OCI-LY1 (cell line): ENCODE measurements at regions not wholly inside any gene's neighbourhood (a gene's known extent, or its start where the extent isn't known, plus 50 kb on each side); places are given as distances from the start of the nearest gene placed in this dataset.

Source experiments
- H2AFZ ChIP-seq: fragments of 200-600 bp; sonication (generic), shearing (Covaris generic); 2 replicates; pipeline ENCODE4 v1.6.0; 2014; ENCODE audit warnings: antibody characterized with exemption, mild to moderate bottlenecking, low read length
- H3F3A ChIP-seq: fragments of 200-600 bp; sonication (generic), shearing (Covaris generic); 2 replicates; pipeline ENCODE4 v1.6.0; 2014; ENCODE audit warnings: mild to moderate bottlenecking, antibody characterized with exemption, low read length, moderate library complexity; ENCODE audit not compliant: insufficient read depth
- H3K27ac ChIP-seq: fragments of 200-600 bp; sonication (generic); 2 replicates; pipeline ENCODE4 v1.5.1; 2014; ENCODE audit warnings: low read length, mixed run types, mild to moderate bottlenecking, low read depth; ENCODE audit not compliant: poor library complexity, severe bottlenecking
- H3K27me3 ChIP-seq: fragments of 200-600 bp; sonication (generic); 2 replicates; pipeline ENCODE4 v1.6.0; 2014; ENCODE audit warnings: antibody characterized with exemption, mild to moderate bottlenecking, low read length, moderate library complexity; ENCODE audit not compliant: insufficient read depth
- H3K36me3 ChIP-seq: fragments of 200-600 bp; sonication (generic); 2 replicates; pipeline ENCODE4 v1.6.1; 2014; ENCODE audit warnings: mild to moderate bottlenecking, antibody characterized with exemption, low read length, moderate library complexity, mixed read lengths; ENCODE audit not compliant: insufficient read depth
- H3K4me1 ChIP-seq: fragments of 200-600 bp; sonication (generic); 2 replicates; pipeline ENCODE4 v1.5.1; 2014; ENCODE audit warnings: mild to moderate bottlenecking, low read length, moderate library complexity; ENCODE audit not compliant: insufficient read depth, severe bottlenecking
- H3K4me2 ChIP-seq: fragments of 200-600 bp; sonication (generic), shearing (Covaris generic); 2 replicates; pipeline ENCODE4 v1.6.1; 2014; ENCODE audit warnings: low read length
- H3K4me3 ChIP-seq: fragments of 200-600 bp; sonication (generic); 2 replicates; pipeline ENCODE4 v1.5.1; 2014; ENCODE audit warnings: low read length, low read depth, mild to moderate bottlenecking, mixed read lengths; ENCODE audit not compliant: poor library complexity, severe bottlenecking
- H3K79me2 ChIP-seq: fragments of 200-600 bp; shearing (Covaris generic); 2 replicates; pipeline ENCODE4 v1.6.1; 2016; ENCODE audit warnings: mixed run types, low read length, mixed read lengths; ENCODE audit not compliant: insufficient read depth
- H3K9ac ChIP-seq: fragments of 200-600 bp; sonication (generic), shearing (Covaris generic); 2 replicates; pipeline ENCODE4 v1.6.1; 2014; ENCODE audit warnings: mild to moderate bottlenecking, low read length, mixed read lengths
- H3K9me2 ChIP-seq: fragments of 200-600 bp; sonication (generic), shearing (Covaris generic); 2 replicates; pipeline ENCODE4 v1.6.1; 2014; ENCODE audit warnings: low read depth, mild to moderate bottlenecking, low read length, mixed read lengths
- H3K9me3 ChIP-seq: fragments of 200-600 bp; shearing (Covaris generic); 2 replicates; pipeline ENCODE4 v1.6.1; 2014; ENCODE audit warnings: low read length, mixed read lengths
- H4K20me1 ChIP-seq: fragments of 200-600 bp; sonication (generic), shearing (Covaris generic); 2 replicates; pipeline ENCODE4 v1.6.0; 2016; ENCODE audit warnings: mild to moderate bottlenecking, low read length; ENCODE audit not compliant: insufficient read depth
- CTCF ChIP-seq: fragments of 200-600 bp; sonication (generic), shearing (Covaris generic); IDR thresholded peaks from 2 replicates; pipeline ENCODE4 v1.5.1; 2017; ENCODE audit warnings: mild to moderate bottlenecking, antibody characterized with exemption, low read length, moderate library complexity, mixed read lengths
- EZH2 ChIP-seq: fragments of 200-600 bp; sonication (generic), shearing (Covaris generic); IDR thresholded peaks from 2 replicates; pipeline ENCODE4 v1.8.0; 2017; ENCODE audit warnings: borderline replicate concordance, mixed run types, mild to moderate bottlenecking, antibody characterized with exemption, low read length, moderate library complexity, mixed read lengths

DNA sequence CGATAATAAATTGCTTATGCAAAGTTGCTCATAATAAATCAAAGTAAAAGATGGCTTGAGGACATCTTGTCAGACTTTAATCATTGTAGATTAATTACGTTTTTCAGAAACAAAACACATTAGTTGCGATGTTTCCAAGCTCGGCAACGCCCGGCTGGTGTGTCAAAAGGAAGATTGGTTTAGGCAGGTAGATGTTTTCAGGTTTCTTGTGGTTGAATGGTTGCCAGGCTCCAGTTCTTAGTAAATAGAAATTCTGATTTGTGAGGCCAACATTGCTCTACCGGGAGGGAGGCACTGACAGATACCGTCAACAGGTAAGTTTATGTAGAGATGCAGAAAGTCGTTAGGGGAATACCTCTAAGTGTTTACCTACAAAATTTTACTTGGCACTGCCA, 280.3 kb downstream of the NPR3 start:
- Histone ChIP-seq H3K27me3 (no peaks in the 10 kb centered on the region), H3K27ac (no peak overlapping the region), H3K79me2 (no peaks in the 10 kb centered on the region), H3K36me3 (no peaks in the 10 kb centered on the region), H3K9ac (no peak overlapping the region), H4K20me1 (no peaks in the 10 kb centered on the region), H3F3A (no peaks in the 10 kb centered on the region), H3K9me3 (no peaks in the 10 kb centered on the region), H3K4me3 (no peak overlapping the region), H3K4me2 (no peak overlapping the region), H3K9me2 (no peaks in the 10 kb centered on the region), H3K4me1 (no peaks in the 10 kb centered on the region), H2AFZ (no peak overlapping the region)
- no peak for TF ChIP-seq EZH2
- no peak for TF ChIP-seq CTCF

DNA sequence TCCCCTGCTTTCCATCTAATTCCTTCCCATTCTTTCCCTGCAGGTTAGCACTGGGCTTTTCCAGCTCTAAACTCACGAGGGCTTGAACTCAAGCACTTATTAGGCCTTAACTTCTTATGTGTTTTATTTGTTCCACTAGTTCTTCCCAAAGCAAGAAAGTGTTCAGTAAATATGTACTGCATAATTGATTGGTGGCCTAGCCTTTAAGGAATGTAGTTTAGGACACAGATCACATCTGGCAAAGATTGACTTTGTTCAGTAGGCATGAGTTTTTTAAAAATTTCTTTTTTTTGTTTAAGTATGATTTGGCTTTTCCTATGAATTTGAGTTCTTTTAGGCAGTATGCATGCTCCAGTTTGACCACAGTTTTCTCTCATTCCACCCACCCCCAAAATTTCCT, 285.2 kb downstream of the NPR3 start:
- Histone ChIP-seq H3K27ac (no peak overlapping the region), H3K9me2 (no peaks in the 10 kb centered on the region), H4K20me1 (no peaks in the 10 kb centered on the region), H3F3A (no peaks in the 10 kb centered on the region), H3K36me3 (no peaks in the 10 kb centered on the region), H3K9me3 (no peaks in the 10 kb centered on the region), H3K4me3 (no peak overlapping the region), H2AFZ (no peak overlapping the region), H3K9ac (no peak overlapping the region), H3K79me2 (no peaks in the 10 kb centered on the region), H3K4me2 (no peak overlapping the region), H3K27me3 (no peaks in the 10 kb centered on the region), H3K4me1 (no peaks in the 10 kb centered on the region)
- no peak for TF ChIP-seq EZH2
- TF ChIP-seq CTCF, result no peak

DNA sequence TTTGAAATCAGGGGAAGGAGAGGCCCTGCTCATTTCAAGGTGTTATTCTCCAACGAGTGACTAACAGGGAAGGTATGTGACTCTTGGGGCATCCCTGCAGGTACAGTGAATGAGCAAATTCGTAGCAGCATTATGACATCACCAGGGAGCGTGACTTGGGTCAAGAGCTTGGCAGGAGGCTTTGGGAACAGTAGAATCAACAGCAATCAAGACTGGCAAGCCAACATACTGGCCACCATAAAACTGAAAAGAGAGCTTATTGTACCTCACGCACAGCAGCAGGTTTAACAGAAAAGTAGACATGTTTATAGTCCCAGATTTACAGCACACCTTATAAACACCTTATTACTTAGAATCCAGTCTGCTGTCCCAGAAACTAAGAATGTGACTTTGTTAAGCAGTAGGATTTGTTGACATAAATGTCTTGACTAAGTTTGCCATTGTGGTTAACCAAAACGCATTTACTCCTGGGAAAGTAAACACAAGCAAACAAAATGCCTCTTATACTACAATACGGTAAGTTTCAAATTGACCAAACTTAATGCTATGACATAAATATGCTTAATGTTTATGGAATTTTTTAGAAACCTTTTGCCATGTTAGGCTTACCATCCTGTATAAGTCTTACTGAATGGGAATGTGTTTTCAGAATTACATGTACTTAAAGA, 297.8 kb downstream of the NPR3 start:
- no peak overlapping the region for H2AFZ ChIP-seq
- H3K4me1 ChIP-seq, result no peaks in the 10 kb centered on the region
- no peaks in the 10 kb centered on the region for H3K79me2 ChIP-seq

More for the DNA sequence above, 297.8 kb downstream of the NPR3 start:
- Histone ChIP-seq H3K9me2 (no peaks in the 10 kb centered on the region), H4K20me1 (no peaks in the 10 kb centered on the region), H3K36me3 (no peaks in the 10 kb centered on the region), H3K9me3 (no peaks in the 10 kb centered on the region), H3K27ac (no peak overlapping the region), H3K9ac (no peak overlapping the region), H3K4me2 (no peak overlapping the region), H3K27me3 (no peaks in the 10 kb centered on the region), H3K4me3 (no peak overlapping the region), H3F3A (no peaks in the 10 kb centered on the region)
- TF ChIP-seq CTCF, result no peak
- no peak for TF ChIP-seq EZH2
